ENCODE measurements at regions not wholly inside any gene's neighbourhood (a gene's known extent, or its start where the extent isn't known, plus 50 kb on each side); places are given as distances from the start of the nearest gene placed in this dataset.

GRCh38 chr1:81453367-81453703 is 347.4 kb upstream of the ADGRL2 start:
- TF ChIP-seq EZH2 (IDR thresholded peaks at IDR 0.05), result no peak
- no peak for TF ChIP-seq POLR2AphosphoS5 (IDR thresholded peaks at IDR 0.05; ENCODE audit: borderline replicate concordance, low read depth, low read length)
- TF ChIP-seq FOXP2 (optimal IDR thresholded peaks at IDR 0.05; ENCODE audit: control extremely low read depth, extremely low read length, insufficient read depth), result no peak

All from SK-N-MC (cell line).